Transverse colon (tissue), 3 donors: ENCODE measurements at regions not wholly inside any gene's neighbourhood (a gene's known extent, or its start where the extent isn't known, plus 50 kb on each side); places are given as distances from the start of the nearest gene placed in this dataset.

Source experiments
- EP300 ChIP-seq: sonication (generic); formaldehyde crosslinking; IDR thresholded peaks from one replicate; pipeline ENCODE4 v1.6.1; 2017; ENCODE audit warnings: antibody characterized with exemption, low read depth
- POLR2A ChIP-seq: fragments of 450-650 bp; IDR thresholded peaks from one replicate; pipeline ENCODE4 v1.6.1; 2016; ENCODE audit warnings: antibody characterized with exemption, mild to moderate bottlenecking, moderate library complexity
- TF ChIP-seq, protein P1 (sequence below), 5 experiments: fragments of 200-600 bp in 3 of 5; fragments of 450-650 bp in 2 of 5; sonication (generic) in 3 of 5; IDR thresholded peaks; 1 replicate in 2 of 5; 2 replicates in 3 of 5; pipeline ENCODE4 v1.5.1; 2016 to 2017; ENCODE audit warnings: antibody characterized with exemption in 5 of 5, inconsistent platforms in 3 of 5, mild to moderate bottlenecking in 2 of 5, moderate library complexity in 1 of 5

DNA sequence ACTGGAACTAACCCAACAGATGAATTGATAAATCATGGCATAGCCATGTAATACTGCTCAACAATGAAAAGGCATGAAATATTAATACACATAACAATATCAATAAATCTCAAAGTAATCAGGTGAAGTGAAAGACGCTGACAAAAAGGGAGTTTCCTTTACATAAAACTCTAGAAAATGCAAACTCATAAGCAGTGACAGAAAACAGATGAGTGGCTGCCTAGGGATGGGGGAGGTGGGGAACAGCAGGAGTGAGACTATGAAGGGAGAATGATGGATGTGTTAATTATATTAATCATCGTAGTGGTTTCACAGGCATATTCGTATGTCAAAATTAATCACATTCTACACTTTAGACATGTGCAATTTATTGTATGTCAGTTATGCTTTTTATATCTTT is 59.8 kb upstream of the SHC3 start:
- TF ChIP-seq, protein P1, sequence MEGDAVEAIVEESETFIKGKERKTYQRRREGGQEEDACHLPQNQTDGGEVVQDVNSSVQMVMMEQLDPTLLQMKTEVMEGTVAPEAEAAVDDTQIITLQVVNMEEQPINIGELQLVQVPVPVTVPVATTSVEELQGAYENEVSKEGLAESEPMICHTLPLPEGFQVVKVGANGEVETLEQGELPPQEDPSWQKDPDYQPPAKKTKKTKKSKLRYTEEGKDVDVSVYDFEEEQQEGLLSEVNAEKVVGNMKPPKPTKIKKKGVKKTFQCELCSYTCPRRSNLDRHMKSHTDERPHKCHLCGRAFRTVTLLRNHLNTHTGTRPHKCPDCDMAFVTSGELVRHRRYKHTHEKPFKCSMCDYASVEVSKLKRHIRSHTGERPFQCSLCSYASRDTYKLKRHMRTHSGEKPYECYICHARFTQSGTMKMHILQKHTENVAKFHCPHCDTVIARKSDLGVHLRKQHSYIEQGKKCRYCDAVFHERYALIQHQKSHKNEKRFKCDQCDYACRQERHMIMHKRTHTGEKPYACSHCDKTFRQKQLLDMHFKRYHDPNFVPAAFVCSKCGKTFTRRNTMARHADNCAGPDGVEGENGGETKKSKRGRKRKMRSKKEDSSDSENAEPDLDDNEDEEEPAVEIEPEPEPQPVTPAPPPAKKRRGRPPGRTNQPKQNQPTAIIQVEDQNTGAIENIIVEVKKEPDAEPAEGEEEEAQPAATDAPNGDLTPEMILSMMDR (IDR thresholded peaks at IDR 0.05), result no peak
- TF ChIP-seq POLR2A (no peak), EP300 (no peak)
